ENCODE measurements at regions not wholly inside any gene's neighbourhood (a gene's known extent, or its start where the extent isn't known, plus 50 kb on each side); places are given as distances from the start of the nearest gene placed in this dataset.

DNA sequence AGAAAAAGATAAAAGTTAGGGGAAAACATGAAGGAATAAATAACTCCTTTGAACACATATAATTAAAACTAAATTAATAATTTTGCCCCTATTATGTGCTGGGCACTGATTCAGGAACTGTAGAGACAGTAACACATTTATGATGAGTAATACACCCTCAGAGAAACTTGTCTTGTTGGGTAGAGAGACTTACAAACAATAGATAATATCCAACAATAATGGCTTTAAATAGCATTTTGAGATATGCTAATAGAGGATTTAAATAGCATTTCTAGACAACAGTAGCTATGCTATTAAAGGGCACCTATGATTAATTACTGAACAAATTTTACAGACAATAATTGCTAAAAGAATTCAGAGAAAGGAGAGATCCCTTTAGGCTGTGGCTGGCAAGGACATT lies 455.5 kb downstream of the NUF2 start:
- intact Hi-C loops (cut with DNase I, micrococcal nuclease) = no loop called here
- no peaks in the 10 kb centered on the region for H3K4me1 ChIP-seq (ENCODE audit: low read depth)
- peaks cover 10% of the 10 kb centered on the region for H3K9me3 ChIP-seq
- no peak for ATAC-seq
- no peaks in the 10 kb centered on the region for H3K36me3 ChIP-seq (ENCODE audit: low read depth)
- no peak overlapping the region for H3K4me3 ChIP-seq
- TF ChIP-seq, protein P1, sequence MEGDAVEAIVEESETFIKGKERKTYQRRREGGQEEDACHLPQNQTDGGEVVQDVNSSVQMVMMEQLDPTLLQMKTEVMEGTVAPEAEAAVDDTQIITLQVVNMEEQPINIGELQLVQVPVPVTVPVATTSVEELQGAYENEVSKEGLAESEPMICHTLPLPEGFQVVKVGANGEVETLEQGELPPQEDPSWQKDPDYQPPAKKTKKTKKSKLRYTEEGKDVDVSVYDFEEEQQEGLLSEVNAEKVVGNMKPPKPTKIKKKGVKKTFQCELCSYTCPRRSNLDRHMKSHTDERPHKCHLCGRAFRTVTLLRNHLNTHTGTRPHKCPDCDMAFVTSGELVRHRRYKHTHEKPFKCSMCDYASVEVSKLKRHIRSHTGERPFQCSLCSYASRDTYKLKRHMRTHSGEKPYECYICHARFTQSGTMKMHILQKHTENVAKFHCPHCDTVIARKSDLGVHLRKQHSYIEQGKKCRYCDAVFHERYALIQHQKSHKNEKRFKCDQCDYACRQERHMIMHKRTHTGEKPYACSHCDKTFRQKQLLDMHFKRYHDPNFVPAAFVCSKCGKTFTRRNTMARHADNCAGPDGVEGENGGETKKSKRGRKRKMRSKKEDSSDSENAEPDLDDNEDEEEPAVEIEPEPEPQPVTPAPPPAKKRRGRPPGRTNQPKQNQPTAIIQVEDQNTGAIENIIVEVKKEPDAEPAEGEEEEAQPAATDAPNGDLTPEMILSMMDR (IDR thresholded peaks at IDR 0.05) = no peak
- DNase-seq = no peak

DNA sequence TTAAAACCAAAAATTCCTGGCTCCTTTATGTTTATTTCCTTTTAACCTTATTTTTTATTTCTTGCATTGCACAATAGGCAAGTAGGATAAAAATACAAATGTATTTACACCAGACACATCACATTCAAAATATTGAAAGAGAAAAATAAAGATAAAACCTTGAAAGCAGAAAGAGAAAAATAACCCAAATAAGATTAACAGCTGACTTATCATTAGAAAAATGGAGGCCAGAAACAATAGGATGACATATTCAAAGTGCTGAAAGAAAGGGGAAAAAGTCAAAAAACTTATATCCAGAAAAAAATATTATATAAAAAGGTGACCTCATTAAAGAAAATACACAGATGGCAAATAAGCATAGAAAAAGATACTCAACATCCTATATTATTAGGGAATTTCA lies 459.4 kb downstream of the NUF2 start:
- intact Hi-C loops (cut with DNase I, micrococcal nuclease) = no loop called here
- Histone ChIP-seq H3K4me1 (ENCODE audit: low read depth) (no peaks in the 10 kb centered on the region), H3K36me3 (ENCODE audit: low read depth) (no peaks in the 10 kb centered on the region), H3K4me3 (no peak overlapping the region), H3K9me3 (peaks cover 10% of the 10 kb centered on the region)
- no peak for ATAC-seq
- no peak for DNase-seq
- TF ChIP-seq, protein P1 (IDR thresholded peaks at IDR 0.05) = no peak

DNA sequence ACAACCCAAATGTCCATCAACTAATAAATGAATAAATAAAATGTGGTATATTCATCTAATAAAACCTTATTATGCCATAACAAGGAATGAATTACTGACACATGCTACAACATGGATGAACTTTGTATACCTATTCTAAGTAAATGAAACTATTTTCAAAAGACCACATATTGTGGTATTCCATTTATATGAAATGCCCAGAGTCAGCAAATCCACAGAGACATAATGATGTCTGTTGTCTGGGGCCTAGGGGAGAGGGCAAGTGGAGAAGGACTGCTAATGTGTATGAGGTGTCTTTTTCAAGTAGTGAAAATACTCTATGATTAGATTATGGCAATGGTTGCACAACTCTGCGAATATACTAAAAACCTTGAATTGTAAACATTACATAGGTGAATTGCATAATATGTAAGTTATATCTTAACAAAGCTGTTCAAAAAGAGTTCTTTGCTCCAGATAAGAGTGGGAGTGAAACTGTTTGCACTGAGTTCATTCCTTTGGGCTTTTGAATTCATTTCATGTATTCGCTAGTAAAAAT lies 464.2 kb downstream of the NUF2 start:
- intact Hi-C loops (cut with DNase I, micrococcal nuclease) = no loop called here
- ATAC-seq (no peak), DNase-seq (no peak)
- Histone ChIP-seq H3K9me3 (peaks cover 3% of the 10 kb centered on the region), H3K36me3 (ENCODE audit: low read depth) (no peaks in the 10 kb centered on the region), H3K4me1 (ENCODE audit: low read depth) (no peaks in the 10 kb centered on the region), H3K4me3 (no peak overlapping the region)
- TF ChIP-seq, protein P1 (IDR thresholded peaks at IDR 0.05) = no peak

DNA sequence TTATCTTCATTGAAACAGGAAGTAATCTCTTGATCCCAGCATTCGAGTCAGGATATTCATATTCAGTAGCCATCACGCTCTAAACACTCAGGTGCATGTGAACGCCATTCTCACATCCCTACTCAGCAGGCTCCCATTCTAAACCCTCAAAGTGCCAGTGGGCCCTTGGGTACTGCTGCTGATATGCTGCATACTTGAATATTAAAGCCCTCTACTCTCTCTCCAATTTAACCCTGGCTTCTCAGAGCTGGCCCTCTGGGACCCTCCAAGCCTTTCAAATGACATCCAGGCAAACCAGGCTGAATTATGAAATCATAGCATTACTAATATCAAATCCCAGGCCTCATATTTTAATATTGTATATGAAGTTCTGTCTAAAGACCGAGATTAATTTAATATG lies 468.2 kb downstream of the NUF2 start:
- TF ChIP-seq, protein P1 (IDR thresholded peaks at IDR 0.05) = no peak
- Histone ChIP-seq H3K36me3 (ENCODE audit: low read depth) (no peaks in the 10 kb centered on the region), H3K4me1 (ENCODE audit: low read depth) (no peaks in the 10 kb centered on the region), H3K4me3 (no peak overlapping the region), H3K9me3 (no peaks in the 10 kb centered on the region)
- intact Hi-C loops (cut with DNase I, micrococcal nuclease) = no loop called here
- DNase-seq (no peak), ATAC-seq (no peak)

DNA sequence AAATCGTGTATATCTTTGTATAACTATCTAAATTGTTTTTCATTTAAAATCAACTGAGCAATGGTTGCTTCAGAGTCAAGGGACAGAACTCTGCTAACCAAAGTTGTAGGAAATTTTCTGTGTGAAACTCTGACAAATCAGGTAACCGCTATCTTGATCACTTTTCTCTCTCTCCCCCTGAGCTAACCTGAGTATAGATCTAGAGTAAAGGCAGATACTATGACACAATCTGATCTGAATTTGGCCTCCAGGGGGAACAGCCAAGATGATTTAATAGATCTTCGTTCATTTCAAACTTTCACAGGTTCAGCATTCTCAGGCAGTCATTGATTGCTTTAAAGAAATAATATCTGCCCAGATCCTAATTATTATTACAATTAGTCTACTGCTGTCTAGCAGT lies 472.8 kb downstream of the NUF2 start:
- TF ChIP-seq, protein P1 (IDR thresholded peaks at IDR 0.05) = no peak
- DNase-seq (no peak), ATAC-seq (no peak)
- intact Hi-C loops (cut with DNase I, micrococcal nuclease) = no loop called here
- no peaks in the 10 kb centered on the region for H3K9me3 ChIP-seq
- H3K4me1 ChIP-seq (ENCODE audit: low read depth) = no peaks in the 10 kb centered on the region
- no peak overlapping the region for H3K4me3 ChIP-seq
- no peaks in the 10 kb centered on the region for H3K36me3 ChIP-seq (ENCODE audit: low read depth)

DNA sequence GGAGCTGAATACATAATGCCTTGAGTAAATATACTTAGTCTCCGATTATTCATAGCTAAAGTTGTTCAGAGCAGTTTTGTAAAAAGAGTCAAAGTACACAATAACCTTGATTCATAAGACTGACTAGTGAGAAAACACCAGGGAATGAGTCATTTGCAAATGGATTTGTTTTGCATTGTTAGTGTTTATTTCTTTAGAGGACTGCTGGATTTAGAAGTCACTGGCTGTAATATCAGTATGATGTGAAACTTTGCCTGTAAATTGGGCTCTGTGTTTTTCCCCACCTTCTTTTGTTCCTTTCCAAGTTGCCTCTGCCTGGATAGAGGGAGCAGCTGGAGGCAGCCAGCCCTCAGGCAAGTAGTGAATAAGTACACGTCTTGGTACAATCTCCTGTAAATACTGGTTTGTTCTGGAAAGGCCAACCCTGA lies 474.7 kb downstream of the NUF2 start:
- TF ChIP-seq, protein P1 (IDR thresholded peaks at IDR 0.05) = no peak
- intact Hi-C loops (cut with DNase I, micrococcal nuclease) = no loop called here
- Histone ChIP-seq H3K4me1 (ENCODE audit: low read depth) (no peaks in the 10 kb centered on the region), H3K4me3 (no peak overlapping the region), H3K36me3 (ENCODE audit: low read depth) (no peaks in the 10 kb centered on the region), H3K9me3 (no peaks in the 10 kb centered on the region)
- ATAC-seq (no peak), DNase-seq (no peak)
